ENCODE measurements at regions not wholly inside any gene's neighbourhood (a gene's known extent, or its start where the extent isn't known, plus 50 kb on each side); places are given as distances from the start of the nearest gene placed in this dataset.
A peak's percentile ranks its signal among the peaks of the same experiment; 100 is the strongest.

DNA sequence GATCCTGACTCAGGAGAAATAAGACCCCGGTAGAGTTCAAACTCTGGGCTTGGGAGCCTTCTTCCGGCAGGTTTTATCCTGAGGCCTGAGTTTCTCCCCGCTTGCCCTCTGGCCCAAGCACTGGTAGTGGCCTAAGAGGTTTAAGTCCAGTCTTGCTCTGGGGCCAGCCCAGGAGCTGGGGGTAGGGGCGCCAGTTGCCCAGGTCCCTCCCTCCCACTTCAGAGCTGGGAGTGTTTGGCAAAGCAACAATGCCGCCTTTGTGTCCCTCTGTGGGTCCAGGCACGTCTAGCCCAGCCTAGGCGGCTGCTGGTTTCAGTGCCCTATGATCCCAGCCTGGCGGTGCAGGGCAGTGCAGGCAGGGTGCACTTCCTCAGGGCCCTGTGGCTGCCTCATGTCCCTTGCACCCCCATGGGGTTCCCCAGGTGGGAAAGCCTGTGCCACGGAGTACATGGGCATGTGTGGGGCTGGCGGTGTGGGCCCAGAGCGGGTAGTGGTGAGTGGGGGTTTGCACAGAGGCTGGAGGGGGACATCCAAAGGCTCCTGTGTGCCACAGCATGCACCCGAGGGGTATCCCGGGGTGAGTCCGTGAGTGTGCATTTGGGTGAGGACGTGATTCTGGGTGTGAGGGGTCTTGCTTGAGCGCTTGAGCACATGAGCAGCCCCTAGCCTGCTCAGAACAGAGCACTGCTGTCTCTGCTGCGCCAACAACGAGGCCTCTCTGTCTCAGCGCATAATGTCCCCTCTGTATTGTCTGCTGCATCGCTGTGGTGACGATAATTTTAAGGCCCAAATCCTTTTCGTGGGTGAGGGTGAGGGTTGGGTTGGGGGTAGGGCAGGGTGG is 61.7 kb upstream of the PSD2 start:
- DNase-seq: no peak

DNA sequence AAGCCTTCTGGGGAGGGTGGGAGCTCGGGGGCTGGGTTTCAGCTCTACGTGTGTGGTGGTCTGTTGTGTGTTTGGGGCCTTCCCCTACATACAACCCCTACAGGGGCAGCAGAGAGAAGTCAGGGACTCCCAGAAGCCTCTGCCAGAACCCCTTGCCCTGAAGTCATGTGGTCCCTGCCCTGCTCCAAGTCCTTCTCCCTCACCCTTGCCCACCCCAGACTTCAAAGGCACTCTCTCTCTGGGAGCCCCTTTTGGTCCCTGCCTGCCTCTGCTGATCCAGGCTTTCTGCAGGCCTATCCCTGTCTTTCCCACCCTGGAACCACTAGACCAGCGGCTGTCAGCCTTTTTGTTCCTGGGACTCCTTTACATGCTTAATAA is 61.1 kb upstream of the PSD2 start:
- DNase-seq: no peak

DNA sequence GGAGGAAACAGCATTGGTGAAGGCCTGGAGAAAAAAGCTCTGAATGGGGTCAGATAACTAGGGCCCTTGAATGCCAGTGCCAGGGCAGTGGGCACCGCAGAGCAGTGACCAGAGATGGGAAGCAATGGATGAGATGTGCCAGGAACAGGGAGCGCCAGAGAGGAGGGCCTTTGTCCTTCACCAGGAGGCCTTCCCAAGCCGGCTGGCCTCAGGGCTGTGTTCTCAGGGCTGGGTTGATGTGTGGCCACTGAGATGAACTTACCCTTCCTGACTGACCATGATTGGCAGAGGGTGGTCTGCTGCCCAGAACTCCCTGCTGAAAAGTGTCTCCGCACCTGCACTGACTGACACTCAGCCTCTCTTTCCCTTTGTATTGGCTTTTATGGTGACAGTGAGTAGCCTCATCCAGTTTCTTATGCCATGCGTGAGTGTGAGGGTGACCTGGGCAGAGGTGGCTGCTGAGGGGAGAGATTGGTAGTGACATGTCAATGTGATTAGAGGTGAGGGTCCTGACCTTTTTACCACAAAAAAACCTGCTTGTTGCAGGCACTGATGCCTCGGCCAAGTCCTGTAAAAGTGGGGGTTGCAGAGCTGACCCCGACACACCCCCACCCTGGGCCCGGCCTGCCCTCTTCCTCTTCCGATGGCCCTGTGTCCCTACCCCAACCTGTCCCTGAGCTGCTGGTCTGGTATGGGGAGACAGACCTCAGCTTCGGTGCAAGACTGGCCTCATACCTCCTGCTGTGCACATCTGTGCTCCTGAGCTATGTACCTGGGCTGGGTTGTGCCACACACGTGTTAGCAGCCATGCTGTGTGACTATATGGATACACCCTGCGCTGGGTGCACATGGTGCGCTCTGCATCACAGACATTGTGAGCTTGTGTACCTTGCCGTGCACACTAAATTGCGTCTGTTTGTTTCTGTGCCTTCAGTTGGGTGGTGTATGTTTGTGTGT is 57.1 kb upstream of the PSD2 start:
- DNase-seq: no peak

DNA sequence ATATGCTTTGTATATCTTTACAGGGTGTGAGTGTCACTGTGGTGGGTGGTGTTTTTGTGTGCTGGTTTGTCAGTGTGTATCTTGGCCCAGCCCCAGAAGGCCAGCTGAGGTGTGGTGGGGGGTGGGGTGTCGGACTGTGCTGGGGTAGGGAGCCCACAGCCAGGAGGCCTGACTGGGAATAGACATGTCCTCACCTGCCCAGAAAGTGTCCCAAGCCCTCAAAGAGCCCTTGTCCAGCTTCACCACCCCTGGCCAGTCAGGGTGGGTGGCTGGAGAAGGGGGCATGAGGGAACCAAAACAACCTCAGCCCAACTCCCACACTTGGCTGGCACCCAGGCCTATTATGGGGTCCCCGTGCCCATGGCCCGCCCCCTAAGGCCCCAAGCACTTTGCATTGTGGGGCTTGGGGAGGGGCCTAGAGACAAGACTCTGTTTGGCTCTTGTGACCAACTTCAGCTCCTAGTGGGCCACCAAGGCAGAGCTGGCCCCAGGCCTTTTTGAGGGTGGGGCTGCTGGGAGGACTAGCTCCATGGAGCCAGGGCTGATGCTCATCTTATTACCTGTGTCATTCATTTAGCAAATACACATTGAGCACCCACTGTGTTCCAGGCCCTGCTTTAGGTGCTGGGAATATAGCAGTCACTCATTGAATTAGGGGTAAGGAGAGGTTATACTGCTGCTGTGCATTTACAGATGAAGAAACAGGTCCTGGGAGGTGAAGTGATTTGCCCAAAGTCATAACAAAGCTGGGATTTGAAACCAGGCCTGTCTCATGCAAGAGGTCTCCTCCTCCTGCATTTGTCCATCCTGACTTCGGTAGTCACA is 56.2 kb upstream of the PSD2 start:
- no peak for DNase-seq

DNA sequence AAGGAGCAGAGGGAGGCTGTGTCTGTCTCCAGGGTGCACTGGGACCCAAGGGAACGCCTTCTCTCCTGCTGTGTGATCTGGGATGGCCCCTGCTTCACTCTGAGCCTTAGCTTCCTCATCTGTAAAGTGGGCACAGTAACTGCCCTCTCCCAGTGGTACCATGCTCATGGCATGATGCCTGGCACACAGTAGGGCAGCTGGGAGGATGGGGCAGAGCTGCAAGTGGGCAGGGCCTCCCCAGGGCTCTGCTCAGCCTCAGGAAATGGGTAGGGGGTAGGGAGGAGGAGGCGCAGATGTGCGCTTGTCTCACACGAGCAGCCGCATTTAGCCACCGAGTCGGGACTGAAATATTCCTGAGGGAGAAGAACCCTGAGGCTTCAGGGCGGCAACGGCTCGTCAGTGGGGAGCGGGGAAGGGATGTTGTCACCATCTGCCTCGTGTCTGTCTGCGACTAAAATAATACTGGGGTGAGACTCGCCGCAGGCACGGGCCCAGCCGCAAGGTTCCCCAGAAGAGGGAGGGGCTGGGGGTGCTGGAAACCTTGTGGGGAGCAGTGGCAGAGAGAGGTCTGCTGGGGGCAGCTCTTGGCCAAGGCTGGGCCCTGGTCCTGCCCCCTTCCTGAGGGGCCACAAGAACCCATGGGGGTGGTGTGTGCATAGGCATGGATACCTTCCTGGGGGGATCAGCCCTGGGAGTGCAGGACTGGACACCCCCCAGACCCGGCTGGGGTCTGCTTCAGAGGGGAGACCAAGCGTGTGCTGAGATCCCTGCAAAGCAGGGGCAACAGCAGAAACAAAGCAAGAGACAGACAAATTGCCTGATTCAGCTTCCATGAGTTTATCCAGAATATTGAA is 55.2 kb upstream of the PSD2 start:
- no peak for DNase-seq

DNA sequence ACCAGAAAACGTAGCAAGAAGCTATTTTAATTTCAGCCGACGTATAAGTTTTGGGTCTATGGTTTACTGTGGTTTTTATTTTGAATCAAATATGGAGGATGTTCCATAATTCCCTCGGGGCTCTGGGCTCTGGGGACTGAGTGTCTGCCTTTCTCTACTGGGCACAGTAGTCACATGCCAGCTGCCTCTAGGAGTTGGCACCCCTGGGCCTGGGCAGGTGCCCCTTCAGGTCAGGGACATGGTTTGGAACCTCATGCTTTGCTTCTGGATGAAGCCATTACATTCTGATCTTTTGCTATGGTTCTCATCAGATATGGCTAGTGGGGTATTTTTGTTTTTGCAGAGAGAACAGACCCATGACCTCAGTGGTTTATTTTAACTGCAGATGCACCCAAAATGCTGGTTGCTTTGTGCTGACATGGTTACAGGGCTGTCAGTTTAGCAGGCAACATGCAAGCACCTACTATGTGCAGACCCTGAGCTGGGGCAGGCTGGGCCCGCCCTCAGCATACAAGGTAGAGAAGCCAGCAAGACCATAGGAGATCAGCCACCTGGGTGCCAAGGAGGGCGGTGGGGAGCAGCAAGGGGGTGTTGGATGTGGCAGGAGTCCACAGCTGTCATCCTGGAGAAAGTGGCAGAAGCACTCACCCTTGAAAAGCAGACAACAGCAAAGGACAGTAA is 54.5 kb upstream of the PSD2 start:
- no peak for DNase-seq

DNA sequence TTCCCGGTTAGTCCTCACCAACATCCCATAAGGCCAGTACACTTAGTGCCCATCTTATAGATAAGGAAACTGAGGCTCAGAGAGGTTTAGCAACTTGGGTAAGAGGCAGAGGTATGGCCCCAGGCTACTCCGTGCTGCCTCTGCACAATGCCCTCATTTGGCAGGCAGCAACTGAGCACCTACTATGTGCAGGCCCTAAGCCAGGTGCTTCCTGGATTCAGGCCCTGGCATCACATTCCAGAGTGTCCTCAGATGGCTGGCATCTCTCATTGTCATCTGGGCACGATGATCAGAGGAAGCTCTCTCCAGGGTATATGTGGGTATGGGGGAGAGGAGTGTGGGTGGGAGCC is 53.8 kb upstream of the PSD2 start:
- DNase-seq: no peak

DNA sequence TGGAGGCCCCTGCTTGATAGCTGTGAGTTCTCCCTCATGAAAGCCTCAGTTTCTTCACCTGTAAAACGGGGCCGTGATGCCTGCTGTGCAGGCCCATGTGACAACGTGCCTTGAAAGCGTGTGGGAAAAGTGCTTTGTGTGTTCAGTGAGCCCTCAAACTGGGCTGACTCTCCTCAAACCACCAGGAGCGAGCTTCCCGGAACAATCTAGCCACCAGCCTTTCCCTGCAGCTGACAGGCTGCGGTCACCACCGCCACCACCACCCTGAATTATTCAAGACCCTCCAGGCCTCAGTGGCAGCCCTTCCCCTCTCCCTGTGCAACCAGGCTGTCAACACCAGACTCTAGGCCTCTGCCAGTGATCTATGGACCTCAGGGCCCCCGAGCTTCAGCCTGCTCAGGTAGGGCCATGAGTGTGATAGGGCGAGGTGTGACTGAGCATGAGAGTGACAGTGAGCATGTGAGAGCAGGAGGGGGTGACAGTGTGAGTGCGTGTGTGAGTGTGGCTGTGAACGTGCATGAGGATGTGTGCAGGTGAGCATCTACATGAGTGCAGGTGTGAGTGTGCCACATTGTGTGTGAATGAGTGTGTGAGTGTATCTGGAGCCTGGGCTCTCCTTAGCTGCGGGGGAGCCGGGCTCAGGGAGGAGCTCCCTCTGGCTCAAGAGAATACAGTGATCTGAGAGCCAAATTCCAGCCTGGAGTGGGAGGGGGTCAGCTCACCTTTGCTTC is 53.3 kb upstream of the PSD2 start:
- no peak for DNase-seq

DNA sequence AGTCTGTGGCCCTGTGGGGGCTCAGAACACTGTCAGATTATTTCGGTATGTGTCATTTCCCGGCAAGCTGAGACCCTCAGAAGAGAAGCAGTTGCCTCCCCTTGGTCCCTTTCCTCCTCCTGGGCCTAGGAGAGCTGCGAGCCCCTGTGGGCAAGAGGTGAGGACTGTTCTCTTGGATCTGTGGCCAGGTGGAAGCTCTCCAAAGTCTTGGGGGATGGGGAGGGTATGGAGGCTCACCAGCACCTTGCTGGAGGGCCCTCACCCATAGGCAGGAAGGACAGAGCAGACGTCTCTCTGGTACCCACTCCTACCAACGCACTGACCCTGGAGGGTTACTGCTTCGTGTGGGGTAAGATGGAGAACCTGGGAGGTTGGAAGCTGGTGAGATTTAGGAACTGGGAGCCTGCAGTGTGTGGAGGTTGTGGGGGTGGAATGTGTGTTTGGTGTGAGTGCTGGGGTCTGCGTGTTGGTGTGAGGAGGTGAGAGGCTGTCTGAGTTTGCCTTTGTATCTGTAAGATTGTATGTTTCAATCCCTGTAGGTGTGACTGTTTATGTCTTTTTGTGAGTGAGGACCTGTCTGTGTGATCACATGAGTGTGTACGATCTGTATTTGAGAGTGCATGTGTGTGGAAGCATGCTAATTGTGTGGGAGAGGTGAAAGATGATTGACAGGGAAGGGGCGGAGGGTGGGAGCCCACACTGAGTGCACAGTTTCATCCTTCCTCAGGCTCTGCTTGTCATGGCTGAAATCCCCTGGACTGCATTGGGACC is 52.4 kb upstream of the PSD2 start:
- no peak for DNase-seq

DNA sequence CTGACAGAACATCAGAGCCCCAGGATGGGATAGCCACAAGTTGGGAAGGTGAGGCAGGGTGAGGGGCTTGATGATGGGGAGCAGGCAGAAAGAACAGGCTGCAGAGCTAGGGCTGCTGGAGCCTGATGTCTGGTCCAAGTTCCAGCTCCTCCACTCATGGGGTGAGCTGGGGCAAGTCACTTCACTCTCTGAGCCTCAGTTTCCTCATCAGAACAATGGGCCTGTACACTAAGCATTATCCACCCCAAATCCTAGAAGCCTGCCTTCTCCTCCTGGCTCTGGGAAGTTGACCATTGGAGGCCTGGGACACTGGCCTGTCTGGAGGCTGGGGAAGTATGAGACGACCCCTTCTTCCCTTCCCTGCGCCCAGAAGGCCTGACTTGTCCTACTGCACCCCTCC is 51.8 kb upstream of the PSD2 start:
- no peak for DNase-seq

DNA sequence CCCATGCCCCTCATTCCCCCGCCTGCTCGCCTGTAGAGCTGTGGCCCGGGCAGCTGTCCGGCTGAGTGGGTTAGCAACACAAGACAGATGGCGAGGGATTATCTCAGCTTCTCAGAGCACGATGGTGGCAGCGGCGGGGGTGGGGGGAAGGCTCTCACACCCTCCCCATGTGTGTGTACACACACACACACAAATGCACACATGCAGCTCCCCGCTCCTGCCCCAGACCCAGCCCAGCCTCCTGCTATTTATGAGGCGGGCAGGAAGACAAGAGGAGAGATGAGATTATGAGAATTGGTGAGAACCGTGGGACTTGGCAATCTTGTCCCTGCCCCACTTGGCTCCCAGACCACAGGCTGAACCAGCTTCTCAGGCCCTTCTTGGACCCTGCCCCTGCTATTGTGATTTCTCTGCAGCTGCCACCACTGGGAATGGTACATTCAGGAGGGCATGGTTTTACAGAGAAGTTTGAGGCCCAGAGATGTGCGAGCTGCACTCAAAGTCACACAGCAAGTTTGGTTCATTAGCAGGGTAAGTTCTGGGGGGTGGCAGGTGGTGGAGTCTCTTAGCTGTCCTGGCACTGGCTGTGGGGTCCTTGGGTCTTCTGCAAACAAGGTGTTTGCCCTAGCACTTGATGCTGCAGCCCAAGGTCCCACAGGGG is 51.0 kb upstream of the PSD2 start:
- no peak for DNase-seq

DNA sequence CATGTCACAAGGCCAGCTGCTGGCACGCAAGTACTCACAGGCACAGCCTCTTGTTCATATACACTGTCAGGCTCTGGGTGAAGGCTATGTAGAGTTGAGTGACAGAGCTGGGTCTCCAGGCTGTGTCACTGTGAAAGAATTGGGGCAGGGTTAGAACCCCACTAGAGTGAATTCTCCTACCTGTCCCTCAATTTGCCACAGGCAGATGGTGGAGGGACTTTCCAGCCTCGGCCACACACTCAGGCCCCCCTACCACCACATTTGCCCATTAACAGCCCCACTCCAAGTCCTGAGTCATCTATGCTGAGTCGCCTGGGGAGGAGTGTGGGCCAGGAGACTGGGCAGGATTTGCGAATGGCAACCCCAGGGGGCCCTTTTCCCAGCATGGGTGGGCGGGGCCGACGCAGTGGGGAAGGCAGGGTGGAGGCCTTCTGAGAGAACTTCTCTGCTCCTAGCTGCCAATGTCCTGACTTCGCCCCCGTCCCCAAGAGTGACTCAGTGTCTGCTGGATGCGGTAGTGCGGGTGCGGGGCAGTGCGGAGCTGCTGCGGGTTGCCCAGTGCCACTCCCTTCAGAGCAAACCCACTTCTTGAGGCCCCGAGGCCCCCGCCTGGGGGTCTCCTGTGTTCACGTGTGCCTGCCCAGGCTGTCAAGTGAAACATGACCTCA is 50.3 kb upstream of the PSD2 start:
- peak; percentile 86 for DNase-seq

DNA sequence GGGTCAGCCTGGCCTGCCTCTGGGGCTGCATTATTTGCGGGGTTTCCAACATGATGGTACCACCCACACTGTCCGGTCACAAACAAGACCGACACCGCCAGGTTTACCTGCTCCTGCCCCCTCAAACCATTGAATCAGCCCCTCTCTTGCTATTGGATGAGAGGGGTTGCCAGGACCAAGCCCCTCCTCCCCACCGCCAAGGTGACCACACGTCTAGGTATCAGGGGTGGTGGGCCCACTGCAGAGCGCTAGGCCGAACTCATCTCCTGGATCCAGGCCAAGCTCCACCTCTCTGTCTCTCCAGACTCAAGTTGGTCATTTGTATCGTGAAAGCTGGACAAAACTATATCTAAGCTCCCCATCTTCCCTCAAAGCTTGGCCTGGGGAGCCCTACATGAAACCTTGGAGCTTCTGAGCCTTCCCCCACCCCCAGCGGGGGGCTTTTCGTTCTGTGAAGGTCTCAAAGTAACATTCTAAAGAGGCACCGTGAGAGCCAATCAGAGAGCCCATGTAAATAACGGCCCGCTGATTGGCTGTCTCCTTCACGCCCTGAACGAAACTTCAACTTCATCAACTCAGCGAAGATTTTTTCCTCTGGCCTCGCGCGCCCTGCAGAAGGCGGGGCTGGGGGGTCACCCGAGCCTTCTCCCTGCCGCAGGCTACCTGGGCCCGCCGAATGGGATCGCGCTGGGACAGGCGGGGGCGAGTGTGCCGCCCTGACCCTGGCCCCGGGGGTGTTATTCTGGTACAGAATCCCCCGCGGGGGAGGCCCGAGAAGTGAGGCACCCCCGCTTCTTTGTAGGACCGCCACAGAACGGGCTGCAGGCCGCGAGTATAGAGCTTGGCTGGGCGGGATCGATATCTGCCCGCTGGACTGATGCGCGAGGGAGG is 49.6 kb upstream of the PSD2 start:
- peak; percentile 93 for DNase-seq

Measured in NCI-H226 (cell line).